Stimulated activated CD8-positive, alpha-beta memory T cell treated with anti-CD3 and anti-CD28 coated beads, Interleukin-15, amount 100 ng/mL, for 48 hours (primary cell): ENCODE measurements at regions not wholly inside any gene's neighbourhood (a gene's known extent, or its start where the extent isn't known, plus 50 kb on each side); places are given as distances from the start of the nearest gene placed in this dataset.
"Not testable (repeated sequence)": the region's sequence is repeated elsewhere in the genome, so short reads cannot be mapped to it uniquely, and the experiment has no call there.

Experiments used
- DNase-seq, 2 donors: peaks; one replicate each; pipeline ENCODE4 v3.0.0-alpha.2; 2020; ENCODE audit warnings: low read depth in 2 of 2

GRCh38 chr22:49659924-49660315 lies 167.8 kb downstream of the BRD1 start:
- no peak for DNase-seq

GRCh38 chr22:49659281-49659923 lies 168.3 kb downstream of the BRD1 start:
- no peak for DNase-seq

- no peak for DNase-seq
These were observed 168.8 kb downstream of the BRD1 start for GRCh38 chr22:49658902-49659280.

GRCh38 chr22:49657974-49658590 lies 169.6 kb downstream of the BRD1 start:
- DNase-seq = no peak

GRCh38 chr22:49657275-49657973 lies 170.2 kb downstream of the BRD1 start:
- DNase-seq = peak; percentile 55 to 71

- not testable (repeated sequence) for DNase-seq
These were observed 170.8 kb downstream of the BRD1 start for GRCh38 chr22:49656883-49657274.

- no peak for DNase-seq
These were observed 171.3 kb downstream of the BRD1 start for GRCh38 chr22:49656291-49656851.

GRCh38 chr22:49655168-49655812 lies 172.4 kb downstream of the BRD1 start:
- no peak for DNase-seq

- DNase-seq = no peak
These were observed 177.1 kb downstream of the BRD1 start for GRCh38 chr22:49650336-49651241.

- no peak for DNase-seq
These were observed 178.3 kb downstream of the BRD1 start for GRCh38 chr22:49649166-49650068.

- no peak for DNase-seq
These were observed 179.6 kb downstream of the BRD1 start for GRCh38 chr22:49648053-49648452.

- DNase-seq = no peak
These were observed 180.0 kb downstream of the BRD1 start for GRCh38 chr22:49647627-49648026.

GRCh38 chr22:49646876-49647275 lies 180.8 kb downstream of the BRD1 start:
- DNase-seq = no peak

GRCh38 chr22:49645791-49646550 lies 181.7 kb downstream of the BRD1 start:
- no peak for DNase-seq

GRCh38 chr22:49645257-49645656 lies 182.4 kb downstream of the BRD1 start:
- DNase-seq = no peak

- no peak for DNase-seq
These were observed 183.7 kb downstream of the BRD1 start for GRCh38 chr22:49643998-49644397.

GRCh38 chr22:49643466-49643865 lies 184.2 kb downstream of the BRD1 start:
- DNase-seq = no peak

GRCh38 chr22:49642741-49643140 lies 184.9 kb downstream of the BRD1 start:
- DNase-seq = no peak

GRCh38 chr22:49642331-49642730 lies 185.3 kb downstream of the BRD1 start:
- DNase-seq = no peak
